K562 (cell line): ENCODE measurements at regions not wholly inside any gene's neighbourhood (a gene's known extent, or its start where the extent isn't known, plus 50 kb on each side); places are given as distances from the start of the nearest gene placed in this dataset.

Experiments used
- ADNP ChIP-seq: fragments of 200-800 bp; sonication (Bioruptor generic); IDR thresholded peaks from 2 replicates; pipeline ENCODE4 v1.6.1; 2016; ENCODE audit warnings: missing genetic modification characterization, missing compliant biosample characterization
- HCFC1 ChIP-seq: IDR thresholded peaks from 2 replicates; pipeline ENCODE4 v1.6.1; 2012; ENCODE audit warnings: low read depth, low read length, improper control_type of control experiment
- RBM14 ChIP-seq: fragments of 200-400 bp; formaldehyde crosslinking; IDR thresholded peaks from 2 replicates; pipeline ENCODE4 v1.6.1; 2018; ENCODE audit warnings: low read depth, mild to moderate bottlenecking, low read length, moderate library complexity, borderline replicate concordance; ENCODE audit not compliant: insufficient read depth
- RBM22 ChIP-seq: fragments of 200-400 bp; formaldehyde crosslinking; IDR thresholded peaks from 2 replicates; pipeline ENCODE4 v1.6.1; 2018; ENCODE audit warnings: low read length, low read depth; ENCODE audit not compliant: poor library complexity, severe bottlenecking
- TRIM25 ChIP-seq: fragments of 450-650 bp; IDR thresholded peaks from 2 replicates; pipeline ENCODE4 v1.7.0; 2016; ENCODE audit warnings: borderline replicate concordance

- TF ChIP-seq ADNP (tag), result no peak
- no peak for TF ChIP-seq RBM22
- no peak for TF ChIP-seq HCFC1
- no peak for TF ChIP-seq TRIM25
- no peak for TF ChIP-seq RBM14
Measured at GRCh38 chr3:74465715-74466410, 148.6 kb downstream of the CNTN3 start.
